Natural killer cell (primary cell): ENCODE measurements at regions not wholly inside any gene's neighbourhood (a gene's known extent, or its start where the extent isn't known, plus 50 kb on each side); places are given as distances from the start of the nearest gene placed in this dataset.

Source experiments
- ATAC-seq, 3 donors: fragments of 150-1000 bp in 2 of 3; fragments of 200-7000 bp in 1 of 3; cut with Tn5 transposase; 1 replicate in 1 of 3; 2 replicates in 2 of 3; pipeline ENCODE4 v1.10.0; 2021; ENCODE audit warnings: mild to moderate bottlenecking in 2 of 3, moderate library complexity in 2 of 3
- DNase-seq, 2 donors: peaks; one replicate each; pipeline versions ENCODE4 v3.0.0 to v3.0.0-alpha.2; 2013 to 2021; ENCODE audit warnings: mixed read lengths in 1 of 2
- H3K27ac ChIP-seq: one replicate; pipeline ENCODE4 v1.5.1; 2013; ENCODE audit warnings: mild to moderate bottlenecking, low read length
- H3K27me3 ChIP-seq: one replicate; pipeline ENCODE4 v1.6.1; 2013; ENCODE audit warnings: low read length; ENCODE audit not compliant: control insufficient read depth, insufficient read depth
- H3K36me3 ChIP-seq: one replicate; pipeline ENCODE4 v1.6.1; 2013; ENCODE audit warnings: low read length; ENCODE audit not compliant: control insufficient read depth, insufficient read depth
- H3K4me1 ChIP-seq: one replicate; pipeline ENCODE4 v1.6.1; 2013; ENCODE audit warnings: low read length; ENCODE audit not compliant: control insufficient read depth, insufficient read depth
- H3K4me3 ChIP-seq: one replicate; pipeline ENCODE4 v1.5.1; 2013; ENCODE audit warnings: low read length
- H3K9me3 ChIP-seq: one replicate; pipeline ENCODE4 v1.6.1; 2013; ENCODE audit warnings: low read length; ENCODE audit not compliant: control insufficient read depth, insufficient read depth
- H3K27ac Mint-ChIP-seq, 2 donors: one replicate each; pipeline ENCODE4 v1.8.0; 2022; ENCODE audit warnings: mild to moderate bottlenecking in 2 of 2, mixed read lengths in 2 of 2, moderate library complexity in 1 of 2
- H3K27me3 Mint-ChIP-seq, 2 donors: one replicate each; pipeline ENCODE4 v1.8.0; 2022; ENCODE audit warnings: low read depth in 2 of 2, mixed read lengths in 2 of 2
- H3K36me3 Mint-ChIP-seq: one replicate; pipeline ENCODE4 v1.8.0; 2022; ENCODE audit warnings: mixed read lengths
- H3K4me1 Mint-ChIP-seq, 2 donors: one replicate each; pipeline ENCODE4 v1.8.0; 2022; ENCODE audit warnings: mixed read lengths in 2 of 2
- H3K4me3 Mint-ChIP-seq: one replicate; pipeline ENCODE4 v1.8.0; 2022; ENCODE audit warnings: mild to moderate bottlenecking, moderate library complexity, mixed read lengths
- H3K9me3 Mint-ChIP-seq, 2 donors: one replicate each; pipeline ENCODE4 v1.8.0; 2022; ENCODE audit warnings: mixed read lengths in 2 of 2
- CTCF ChIP-seq: fragments of 200-600 bp; IDR thresholded peaks from one replicate; pipeline ENCODE4 v1.8.0; 2022; ENCODE audit warnings: antibody characterized with exemption
- WGBS: methylation state at CpG from one replicate; pipeline ENCODE4 v1.1.7; 2013; ENCODE audit warnings: missing lambda C conversion rate; ENCODE audit not compliant: insufficient coverage; 5-methylcytosine and 5-hydroxymethylcytosine counted together
- intact Hi-C: fragments of 100-400 bp; cut with micrococcal nuclease; formaldehyde crosslinking; loops from one replicate; pipeline ENCODE4 v1.14.2; 2022

GRCh38 chr5:124274949-124275348, 471.5 kb downstream of the ZNF608 start:
- H3K36me3 ChIP-seq, result no peaks in the 10 kb centered on the region
- Mint-ChIP-seq H3K27me3 (no peaks in the 10 kb centered on the region), H3K36me3 (no peaks in the 10 kb centered on the region), H3K4me3 (no peak overlapping the region), H3K27ac (no peak overlapping the region), H3K4me1 (no peaks in the 10 kb centered on the region), H3K9me3 (no peaks in the 10 kb centered on the region)
- H3K27ac ChIP-seq, result no peak overlapping the region
- intact Hi-C loops, result no loop called here
- no peaks in the 10 kb centered on the region for H3K4me1 ChIP-seq
- DNase-seq (no peak), ATAC-seq (no peak)
- H3K27me3 ChIP-seq, result no peaks in the 10 kb centered on the region
- WGBS, result 71% methylated on average over 2 of the region's 2 CpGs
- no peak for TF ChIP-seq CTCF
- H3K4me3 ChIP-seq, result no peak overlapping the region
- H3K9me3 ChIP-seq, result no peaks in the 10 kb centered on the region

- no peaks in the 10 kb centered on the region for H3K9me3 Mint-ChIP-seq
These were observed 481.9 kb downstream of the ZNF608 start for GRCh38 chr5:124264499-124264898.

GRCh38 chr5:124263680-124264491, 482.6 kb downstream of the ZNF608 start:
- 77% methylated on average over 5 of the region's 6 CpGs for WGBS
- H3K4me3 ChIP-seq, result no peak overlapping the region
- intact Hi-C loops, result no loop called here
- H3K27ac ChIP-seq, result no peak overlapping the region
- no peak for TF ChIP-seq CTCF
- ATAC-seq (no peak), DNase-seq (no peak)
- no peaks in the 10 kb centered on the region for H3K27me3 ChIP-seq
- peaks cover 0 to 2% of the 10 kb centered on the region in 2 donors for H3K9me3 Mint-ChIP-seq
- no peak overlapping the region for H3K4me3 Mint-ChIP-seq
- H3K27me3 Mint-ChIP-seq, result no peaks in the 10 kb centered on the region
- no peaks in the 10 kb centered on the region for H3K36me3 ChIP-seq
- no peaks in the 10 kb centered on the region for H3K4me1 Mint-ChIP-seq
- no peaks in the 10 kb centered on the region for H3K9me3 ChIP-seq
- no peaks in the 10 kb centered on the region for H3K4me1 ChIP-seq
- H3K36me3 Mint-ChIP-seq, result no peaks in the 10 kb centered on the region
- no peak overlapping the region for H3K27ac Mint-ChIP-seq

More at GRCh38 chr5:124264499-124264898, 481.9 kb downstream of the ZNF608 start:
- no peak overlapping the region for H3K4me3 Mint-ChIP-seq
- no peak overlapping the region for H3K27ac Mint-ChIP-seq
- no peaks in the 10 kb centered on the region for H3K27me3 Mint-ChIP-seq
- Histone ChIP-seq H3K9me3 (no peaks in the 10 kb centered on the region), H3K27ac (no peak overlapping the region), H3K36me3 (no peaks in the 10 kb centered on the region), H3K4me1 (no peaks in the 10 kb centered on the region), H3K27me3 (no peaks in the 10 kb centered on the region), H3K4me3 (no peak overlapping the region)
- DNase-seq (no peak), ATAC-seq (no peak)
- intact Hi-C loops, result no loop called here
- TF ChIP-seq CTCF, result no peak
- H3K36me3 Mint-ChIP-seq, result no peaks in the 10 kb centered on the region
- H3K4me1 Mint-ChIP-seq, result no peaks in the 10 kb centered on the region
- 50% methylated on average over 2 of the region's 2 CpGs for WGBS
